Endothelial cell of umbilical vein (primary cell): ENCODE measurements at regions not wholly inside any gene's neighbourhood (a gene's known extent, or its start where the extent isn't known, plus 50 kb on each side); places are given as distances from the start of the nearest gene placed in this dataset.

ENCODE experiments used
- BruUV-seq: library from RNA; stranded (reverse); fragments of 400-500 nt; replicated peaks from 2 replicates; lab custom pipeline; 2021; lab: Mats Ljungman, UMichigan
- CTCF ChIA-PET: fragments of 300-600, 350-600 bp; sonication (Branson Sonifier 250); formaldehyde crosslinking; loops from one replicate; lab custom pipeline; 2021; ENCODE audit warnings: antibody characterized with exemption, inconsistent platforms; lab: Charles Lee
- POLR2A ChIA-PET: fragments of 300-600, 350-600 bp; sonication (Branson Sonifier 250); formaldehyde crosslinking; loops from one replicate; lab custom pipeline; 2021; ENCODE audit warnings: antibody characterized with exemption, inconsistent platforms; lab: Charles Lee
- DNase-seq: peaks from one replicate; pipeline ENCODE4 v3.0.0-alpha.2; 2011; ENCODE audit warnings: low read depth, low spot score
- FAIRE-seq: peaks from 2 replicates; lab custom pipeline; 2011; peaks lifted over from hg19 to GRCh38; lab: Jason Lieb, UNC
- H2AFZ ChIP-seq: 2 replicates; pipeline ENCODE4 v1.6.0; 2012; ENCODE audit warnings: low read depth, low read length, control low read depth, inconsistent platforms
- H3K27ac ChIP-seq: 2 replicates; pipeline ENCODE4 v1.5.1; 2011; ENCODE audit warnings: low read depth, mild to moderate bottlenecking, control low read depth, low read length, moderate library complexity; ENCODE audit not compliant: insufficient read depth
- H3K27me3 ChIP-seq, 2 experiments: 2 replicates each; pipeline versions ENCODE4 v1.6.0 to v1.6.1; 2011; ENCODE audit warnings: low read length in 2 of 2, mixed read lengths in 1 of 2; ENCODE audit not compliant: control insufficient read depth in 2 of 2, insufficient read depth in 2 of 2
- H3K36me3 ChIP-seq, 2 experiments: 2 replicates in 1 of 2; 3 replicates in 1 of 2; pipeline ENCODE4 v1.5.1; 2011; ENCODE audit warnings: low read length in 2 of 2, mild to moderate bottlenecking in 1 of 2, moderate library complexity in 1 of 2; ENCODE audit not compliant: control insufficient read depth in 2 of 2, insufficient read depth in 2 of 2; ENCODE audit errors: extremely low read depth in 1 of 2
- H3K4me1 ChIP-seq: 3 replicates; pipeline ENCODE4 v1.5.1; 2011; ENCODE audit warnings: mild to moderate bottlenecking, low read length; ENCODE audit not compliant: control insufficient read depth, insufficient read depth; ENCODE audit errors: extremely low read depth
- H3K4me2 ChIP-seq: 2 replicates; pipeline ENCODE4 v1.6.1; 2011; ENCODE audit warnings: low read length, control low read depth, mixed read lengths; ENCODE audit not compliant: insufficient read depth
- H3K4me3 ChIP-seq, 3 experiments: fragments of 200-600 bp in 1 of 3; sonication (generic), shearing (Covaris generic) in 1 of 3; replicated peaks in 1 of 3; 2 replicates each; pipeline ENCODE4 v1.5.1; 2011 to 2016; ENCODE audit warnings: control low read depth in 3 of 3, low read length in 3 of 3, mild to moderate bottlenecking in 2 of 3, inconsistent platforms in 1 of 3, low read depth in 1 of 3, moderate library complexity in 1 of 3; ENCODE audit not compliant: insufficient read depth in 1 of 3
- H3K79me2 ChIP-seq: 2 replicates; pipeline ENCODE4 v1.6.0; 2012; ENCODE audit warnings: low read length, inconsistent platforms; ENCODE audit not compliant: control insufficient read depth, insufficient read depth
- H3K9ac ChIP-seq: replicated peaks from 2 replicates; pipeline ENCODE3; 2011; ENCODE audit warnings: low read length, control low read depth; ENCODE audit not compliant: insufficient read depth; ENCODE audit errors: extremely low read depth
- H3K9me1 ChIP-seq: replicated peaks from 3 replicates; pipeline ENCODE4 v1.6.0; 2011; ENCODE audit warnings: mild to moderate bottlenecking, low read length; ENCODE audit not compliant: control insufficient read depth, insufficient read depth; ENCODE audit errors: extremely low read depth
- H3K9me3 ChIP-seq: replicated peaks from 2 replicates; pipeline ENCODE4 v1.5.1; 2012; ENCODE audit warnings: low read length, inconsistent platforms; ENCODE audit not compliant: control insufficient read depth, insufficient read depth
- H4K20me1 ChIP-seq: replicated peaks from 2 replicates; pipeline ENCODE3; 2011; ENCODE audit warnings: mild to moderate bottlenecking, low read length; ENCODE audit not compliant: control insufficient read depth, insufficient read depth; ENCODE audit errors: extremely low read depth
- EZH2 ChIP-seq: IDR thresholded peaks from 2 replicates; pipeline ENCODE4 v1.6.1; 2012; ENCODE audit warnings: borderline replicate concordance, low read depth, mild to moderate bottlenecking, moderate library complexity, low read length, inconsistent platforms; ENCODE audit not compliant: severe bottlenecking
- FOS ChIP-seq: IDR thresholded peaks from 2 replicates; pipeline ENCODE4 v1.6.1; 2011; ENCODE audit warnings: mild to moderate bottlenecking, low read length, moderate library complexity, borderline replicate concordance; ENCODE audit not compliant: insufficient read depth
- GATA2 ChIP-seq: IDR thresholded peaks from 2 replicates; pipeline ENCODE4 v1.7.0; 2011; ENCODE audit warnings: low read depth, mild to moderate bottlenecking, moderate library complexity, mixed read lengths, low read length; ENCODE audit not compliant: insufficient read length, insufficient read depth
- JUN ChIP-seq: IDR thresholded peaks from 2 replicates; pipeline ENCODE4 v1.6.1; 2011; ENCODE audit warnings: borderline replicate concordance, low read depth; ENCODE audit not compliant: insufficient read length, insufficient read depth
- POLR2A ChIP-seq: IDR thresholded peaks from 2 replicates; pipeline ENCODE4 v1.6.1; 2012; ENCODE audit warnings: low read depth, mild to moderate bottlenecking, control low read depth, low read length
- POLR2AphosphoS5 ChIP-seq: IDR thresholded peaks from 2 replicates; pipeline ENCODE4 v1.6.1; 2012; ENCODE audit warnings: low read depth, mild to moderate bottlenecking, control low read depth, low read length, moderate library complexity; ENCODE audit not compliant: insufficient read depth
- dilution Hi-C: fragments of 300-500 bp; cut with MboI; formaldehyde crosslinking; loops from one replicate; pipeline ENCODE4 v1.15.0; 2019; ENCODE audit warnings: low sequenced_read_pairs; ENCODE audit not compliant: extremely low pct_ligation_motif_present
- intact Hi-C: fragments of 100-400 bp; cut with micrococcal nuclease; formaldehyde crosslinking; loops from one replicate; pipeline ENCODE4 v1.10.0; 2022
- TF ChIP-seq, protein P1 (sequence below), 2 donors: IDR thresholded peaks; 1 replicate in 1 of 2; 2 replicates in 1 of 2; pipeline ENCODE4 v1.5.1; 2011; ENCODE audit warnings: low read length in 2 of 2, mild to moderate bottlenecking in 2 of 2, moderate library complexity in 2 of 2, control low read depth in 1 of 2, inconsistent platforms in 1 of 2, low read depth in 1 of 2; ENCODE audit not compliant: insufficient read depth in 1 of 2; ENCODE audit errors: extremely low read depth in 1 of 2

GRCh38 chr2:49261781-49262180 lies 107.5 kb upstream of the FSHR start:
- intact Hi-C loops: no loop called here
- no peaks in the 10 kb centered on the region for H3K9me1 ChIP-seq
- dilution Hi-C loops: no loop called here
- H3K36me3 ChIP-seq: no peaks in the 10 kb centered on the region
- no peaks in the 10 kb centered on the region for H3K27me3 ChIP-seq
- H3K27ac ChIP-seq: no peak overlapping the region
- TF ChIP-seq FOS: no peak
- TF ChIP-seq POLR2AphosphoS5: no peak
- no peak for TF ChIP-seq JUN
- no peak for TF ChIP-seq POLR2A
- no peak for TF ChIP-seq GATA2
- H2AFZ ChIP-seq: no peak overlapping the region
- no TSS peak for BruUV-seq
- peaks cover 13% of the 10 kb centered on the region for H3K4me1 ChIP-seq
- no peak overlapping the region for H3K4me2 ChIP-seq
- no peaks in the 10 kb centered on the region for H4K20me1 ChIP-seq
- no peak overlapping the region for H3K4me3 ChIP-seq
- DNase-seq (no peak), FAIRE-seq (no peak)
- H3K79me2 ChIP-seq: no peaks in the 10 kb centered on the region
- no peak overlapping the region for H3K9ac ChIP-seq
- H3K9me3 ChIP-seq: peaks cover 1% of the 10 kb centered on the region
- POLR2A ChIA-PET: no interaction called here
- CTCF ChIA-PET: no interaction called here

- POLR2A ChIA-PET: no interaction called here
- TF ChIP-seq, protein P1, sequence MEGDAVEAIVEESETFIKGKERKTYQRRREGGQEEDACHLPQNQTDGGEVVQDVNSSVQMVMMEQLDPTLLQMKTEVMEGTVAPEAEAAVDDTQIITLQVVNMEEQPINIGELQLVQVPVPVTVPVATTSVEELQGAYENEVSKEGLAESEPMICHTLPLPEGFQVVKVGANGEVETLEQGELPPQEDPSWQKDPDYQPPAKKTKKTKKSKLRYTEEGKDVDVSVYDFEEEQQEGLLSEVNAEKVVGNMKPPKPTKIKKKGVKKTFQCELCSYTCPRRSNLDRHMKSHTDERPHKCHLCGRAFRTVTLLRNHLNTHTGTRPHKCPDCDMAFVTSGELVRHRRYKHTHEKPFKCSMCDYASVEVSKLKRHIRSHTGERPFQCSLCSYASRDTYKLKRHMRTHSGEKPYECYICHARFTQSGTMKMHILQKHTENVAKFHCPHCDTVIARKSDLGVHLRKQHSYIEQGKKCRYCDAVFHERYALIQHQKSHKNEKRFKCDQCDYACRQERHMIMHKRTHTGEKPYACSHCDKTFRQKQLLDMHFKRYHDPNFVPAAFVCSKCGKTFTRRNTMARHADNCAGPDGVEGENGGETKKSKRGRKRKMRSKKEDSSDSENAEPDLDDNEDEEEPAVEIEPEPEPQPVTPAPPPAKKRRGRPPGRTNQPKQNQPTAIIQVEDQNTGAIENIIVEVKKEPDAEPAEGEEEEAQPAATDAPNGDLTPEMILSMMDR (IDR thresholded peaks at IDR 0.05; ENCODE audit: extremely low read depth in 1 of 2, insufficient read depth in 1 of 2, low read depth in 1 of 2, low read length in 2 of 2): no peak
- TF ChIP-seq POLR2AphosphoS5 (no peak), GATA2 (no peak), EZH2 (no peak)
- no TSS peak for BruUV-seq
These were observed 106.7 kb upstream of the FSHR start for GRCh38 chr2:49260979-49261538.

More at GRCh38 chr2:49260979-49261538, 106.7 kb upstream of the FSHR start:
- Histone ChIP-seq H3K9me3 (peaks cover 1% of the 10 kb centered on the region), H3K27ac (no peak overlapping the region), H3K36me3 (no peaks in the 10 kb centered on the region), H3K4me1 (peaks cover 11% of the 10 kb centered on the region), H3K79me2 (no peaks in the 10 kb centered on the region), H3K9me1 (no peaks in the 10 kb centered on the region), H3K4me2 (no peak overlapping the region), H2AFZ (no peak overlapping the region), H3K27me3 (no peaks in the 10 kb centered on the region), H3K4me3 (no peak overlapping the region), H4K20me1 (no peaks in the 10 kb centered on the region), H3K9ac (no peak overlapping the region)
- CTCF ChIA-PET: no interaction called here
- FAIRE-seq (no peak), DNase-seq (no peak)
- dilution Hi-C loops: no loop called here
- intact Hi-C loops: no loop called here
